Activated CD8-positive, alpha-beta memory T cell treated with anti-CD3 and anti-CD28 coated beads for 36 hours (primary cell): ENCODE measurements at regions not wholly inside any gene's neighbourhood (a gene's known extent, or its start where the extent isn't known, plus 50 kb on each side); places are given as distances from the start of the nearest gene placed in this dataset.
"Not testable (repeated sequence)": the region's sequence is repeated elsewhere in the genome, so short reads cannot be mapped to it uniquely, and the experiment has no call there.

Source experiments
- CTCF ChIA-PET: fragments of 350-600 bp; sonication (Branson Sonifier 250); formaldehyde crosslinking; loops from one replicate; lab custom pipeline; 2021; ENCODE audit warnings: antibody characterized with exemption; lab: Charles Lee
- POLR2A ChIA-PET: fragments of 350-600 bp; sonication (Branson Sonifier 250); formaldehyde crosslinking; loops from one replicate; lab custom pipeline; 2021; ENCODE audit warnings: antibody characterized with exemption; lab: Charles Lee

GRCh38 chr7:52791176-52791700 lies 244.2 kb upstream of the POM121L12 start:
- ChIA-PET CTCF (no interaction called here), POLR2A (no interaction called here)

GRCh38 chr7:52786174-52786573 lies 249.3 kb upstream of the POM121L12 start:
- CTCF ChIA-PET, result no interaction called here

GRCh38 chr7:52782348-52782747 lies 253.1 kb upstream of the POM121L12 start:
- ChIA-PET POLR2A (no interaction called here), CTCF (no interaction called here)

More at GRCh38 chr7:52786174-52786573, 249.3 kb upstream of the POM121L12 start:
- POLR2A ChIA-PET, result no interaction called here

GRCh38 chr7:52781250-52781649 lies 254.2 kb upstream of the POM121L12 start:
- ChIA-PET POLR2A (no interaction called here), CTCF (no interaction called here)

GRCh38 chr7:52779004-52779403 lies 256.4 kb upstream of the POM121L12 start:
- CTCF ChIA-PET, result no interaction called here
- POLR2A ChIA-PET, result interaction anchor here (0.6 kb wide), 1 partner anchor 12 kb away, joined by 4 read pairs; no protein-coding TSS in a partner anchor

- CTCF ChIA-PET, result no interaction called here
- POLR2A ChIA-PET, result no interaction called here
These were observed 258.2 kb upstream of the POM121L12 start for GRCh38 chr7:52777051-52777822.

- POLR2A ChIA-PET, result no interaction called here
These were observed 259.6 kb upstream of the POM121L12 start for GRCh38 chr7:52775876-52776275.

GRCh38 chr7:52771177-52771576 lies 264.3 kb upstream of the POM121L12 start:
- ChIA-PET POLR2A (no interaction called here), CTCF (no interaction called here)

More at GRCh38 chr7:52775876-52776275, 259.6 kb upstream of the POM121L12 start:
- CTCF ChIA-PET, result no interaction called here

- POLR2A ChIA-PET, result no interaction called here
These were observed 270.8 kb upstream of the POM121L12 start for GRCh38 chr7:52764492-52765169.

GRCh38 chr7:52758356-52758755 lies 277.1 kb upstream of the POM121L12 start:
- POLR2A ChIA-PET, result no interaction called here
- CTCF ChIA-PET, result no interaction called here

More at GRCh38 chr7:52764492-52765169, 270.8 kb upstream of the POM121L12 start:
- CTCF ChIA-PET, result no interaction called here

- ChIA-PET CTCF (no interaction called here), POLR2A (no interaction called here)
These were observed 281.6 kb upstream of the POM121L12 start for GRCh38 chr7:52753855-52754254.

- POLR2A ChIA-PET, result no interaction called here
- CTCF ChIA-PET, result no interaction called here
These were observed 282.5 kb upstream of the POM121L12 start for GRCh38 chr7:52752891-52753290.

GRCh38 chr7:52749880-52750279 lies 285.6 kb upstream of the POM121L12 start:
- ChIA-PET POLR2A (no interaction called here), CTCF (no interaction called here)

GRCh38 chr7:52747817-52748216 lies 287.6 kb upstream of the POM121L12 start:
- CTCF ChIA-PET, result no interaction called here
- POLR2A ChIA-PET, result no interaction called here

- ChIA-PET POLR2A (no interaction called here), CTCF (interaction anchor here (0.7 kb wide), 1 partner anchor 1132 kb away, joined by 3 read pairs; no protein-coding TSS in a partner anchor)
These were observed 293.7 kb upstream of the POM121L12 start for GRCh38 chr7:52741670-52742290.

GRCh38 chr7:52735656-52736055 lies 299.8 kb upstream of the POM121L12 start:
- ChIA-PET CTCF (no interaction called here), POLR2A (no interaction called here)

GRCh38 chr7:52728683-52729082 lies 306.8 kb upstream of the POM121L12 start:
- CTCF ChIA-PET, POLR2A ChIA-PET: not testable (repeated sequence)

GRCh38 chr7:52727632-52728031 lies 307.8 kb upstream of the POM121L12 start:
- POLR2A ChIA-PET, result no interaction called here

GRCh38 chr7:52726986-52727385 lies 308.4 kb upstream of the POM121L12 start:
- POLR2A ChIA-PET, result no interaction called here
- CTCF ChIA-PET, result no interaction called here

More at GRCh38 chr7:52727632-52728031, 307.8 kb upstream of the POM121L12 start:
- CTCF ChIA-PET, result no interaction called here

- POLR2A ChIA-PET, result no interaction called here
- CTCF ChIA-PET, result no interaction called here
These were observed 308.9 kb upstream of the POM121L12 start for GRCh38 chr7:52726493-52726892.
